Choroid plexus epithelial cell (primary cell): ENCODE measurements at regions not wholly inside any gene's neighbourhood (a gene's known extent, or its start where the extent isn't known, plus 50 kb on each side); places are given as distances from the start of the nearest gene placed in this dataset.

Source experiments
- DNase-seq: peaks from one replicate; pipeline ENCODE4 v3.0.0-alpha.2; 2010; ENCODE audit warnings: low read depth
- H3K4me3 ChIP-seq: 2 replicates; pipeline ENCODE4 v1.5.1; 2011; ENCODE audit warnings: low read depth, mild to moderate bottlenecking, control low read depth, low read length, moderate library complexity
- TF ChIP-seq, protein P1 (sequence below): conservative IDR thresholded peaks from 2 replicates; pipeline ENCODE4 v1.5.1; 2011; ENCODE audit warnings: low read depth, mild to moderate bottlenecking, control low read depth, inconsistent platforms, low read length, moderate library complexity

DNA sequence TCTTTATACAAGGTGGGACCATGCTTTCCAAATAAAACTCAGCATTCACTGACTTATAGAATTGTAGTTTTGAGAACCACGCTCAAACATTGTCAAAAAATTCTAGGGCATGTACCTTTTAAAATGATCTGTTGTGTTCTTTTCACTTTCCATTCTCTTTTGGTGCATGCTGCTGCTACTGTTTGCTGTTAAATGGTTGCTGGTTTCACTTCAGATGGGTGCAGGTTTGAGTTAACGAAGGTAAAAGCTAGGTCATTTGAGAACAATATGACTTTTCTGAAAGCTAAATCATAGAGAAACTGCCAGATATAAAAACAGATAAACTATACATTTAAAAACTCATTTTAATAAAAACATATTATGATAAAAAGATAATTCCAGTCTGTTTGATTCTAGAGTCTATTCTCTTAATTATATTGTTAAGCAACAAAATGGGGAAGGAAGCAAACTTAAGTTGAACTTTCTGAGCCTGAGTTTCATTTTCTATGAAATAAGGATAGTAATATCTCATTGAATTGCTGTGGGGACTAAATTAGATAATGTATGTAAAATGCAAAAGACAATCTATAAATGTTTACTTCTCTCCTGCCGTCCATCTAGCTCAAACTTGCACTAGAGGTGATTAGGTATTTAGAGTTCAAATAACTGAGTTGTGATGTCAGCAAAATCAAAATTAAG, 82.4 kb downstream of the OXSM start:
- DNase-seq: no peak
- H3K4me3 ChIP-seq: no peak overlapping the region
- TF ChIP-seq, protein P1, sequence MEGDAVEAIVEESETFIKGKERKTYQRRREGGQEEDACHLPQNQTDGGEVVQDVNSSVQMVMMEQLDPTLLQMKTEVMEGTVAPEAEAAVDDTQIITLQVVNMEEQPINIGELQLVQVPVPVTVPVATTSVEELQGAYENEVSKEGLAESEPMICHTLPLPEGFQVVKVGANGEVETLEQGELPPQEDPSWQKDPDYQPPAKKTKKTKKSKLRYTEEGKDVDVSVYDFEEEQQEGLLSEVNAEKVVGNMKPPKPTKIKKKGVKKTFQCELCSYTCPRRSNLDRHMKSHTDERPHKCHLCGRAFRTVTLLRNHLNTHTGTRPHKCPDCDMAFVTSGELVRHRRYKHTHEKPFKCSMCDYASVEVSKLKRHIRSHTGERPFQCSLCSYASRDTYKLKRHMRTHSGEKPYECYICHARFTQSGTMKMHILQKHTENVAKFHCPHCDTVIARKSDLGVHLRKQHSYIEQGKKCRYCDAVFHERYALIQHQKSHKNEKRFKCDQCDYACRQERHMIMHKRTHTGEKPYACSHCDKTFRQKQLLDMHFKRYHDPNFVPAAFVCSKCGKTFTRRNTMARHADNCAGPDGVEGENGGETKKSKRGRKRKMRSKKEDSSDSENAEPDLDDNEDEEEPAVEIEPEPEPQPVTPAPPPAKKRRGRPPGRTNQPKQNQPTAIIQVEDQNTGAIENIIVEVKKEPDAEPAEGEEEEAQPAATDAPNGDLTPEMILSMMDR: no peak

DNA sequence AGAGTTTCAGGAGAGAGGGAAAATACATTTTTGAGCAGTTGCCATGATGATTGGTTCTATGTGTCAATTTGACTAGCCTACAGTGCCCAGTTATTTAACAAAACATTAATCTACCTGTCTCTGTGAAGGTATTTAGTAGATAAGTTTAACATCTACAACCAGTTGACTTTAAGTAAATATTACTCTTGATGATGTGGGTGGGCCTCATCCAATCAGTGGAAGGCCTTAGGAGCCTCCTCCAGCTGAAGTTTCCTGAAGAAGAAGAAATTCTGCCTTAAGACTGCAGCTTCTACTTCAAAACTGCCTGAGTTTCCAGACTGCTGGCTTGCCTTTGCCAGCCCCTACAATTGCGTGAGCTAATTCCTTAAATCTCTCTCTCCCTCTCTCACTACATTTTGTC, 93.6 kb downstream of the OXSM start:
- no peak overlapping the region for H3K4me3 ChIP-seq
- no peak for DNase-seq
- TF ChIP-seq, protein P1: no peak

DNA sequence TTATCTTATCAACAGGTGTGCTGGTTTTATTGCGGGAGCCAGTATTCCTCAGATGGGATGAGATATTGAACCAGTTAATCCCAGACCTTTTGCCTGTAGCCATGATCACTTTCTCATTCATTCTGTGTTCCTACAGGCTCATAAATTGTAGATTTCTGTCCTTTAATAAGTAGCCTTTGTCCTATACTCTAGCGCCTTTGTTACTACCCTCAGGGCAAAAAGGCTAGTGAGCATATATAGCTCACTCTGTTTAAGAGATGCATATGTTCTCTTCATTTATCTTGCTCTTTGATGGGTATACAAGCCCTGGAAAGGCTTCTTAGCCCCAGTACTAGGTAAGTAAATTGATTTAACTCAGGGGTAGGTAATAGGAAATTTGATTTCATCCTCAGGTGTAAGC, 95.1 kb downstream of the OXSM start:
- TF ChIP-seq, protein P1: no peak
- no peak for DNase-seq
- no peak overlapping the region for H3K4me3 ChIP-seq

DNA sequence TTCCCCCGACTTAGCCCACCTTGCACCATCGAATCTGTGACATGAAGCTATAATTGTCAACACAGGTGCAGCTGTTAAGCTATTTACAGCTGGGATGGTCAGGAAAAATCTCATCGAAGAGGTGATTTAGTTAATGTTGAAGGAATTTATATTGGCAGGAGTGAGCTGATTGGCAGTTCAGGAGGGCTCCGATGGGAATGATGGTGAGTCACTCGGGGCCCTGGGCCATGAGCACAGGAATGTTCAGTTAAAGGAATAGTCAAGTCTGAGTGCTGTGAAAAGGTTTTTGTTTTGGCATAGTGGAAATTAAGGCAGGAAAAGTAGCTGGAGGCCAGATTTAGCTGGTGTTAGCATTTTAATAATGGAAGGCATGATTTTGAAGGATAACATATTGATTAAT, 95.7 kb downstream of the OXSM start:
- H3K4me3 ChIP-seq: no peak overlapping the region
- TF ChIP-seq, protein P1: no peak
- no peak for DNase-seq

DNA sequence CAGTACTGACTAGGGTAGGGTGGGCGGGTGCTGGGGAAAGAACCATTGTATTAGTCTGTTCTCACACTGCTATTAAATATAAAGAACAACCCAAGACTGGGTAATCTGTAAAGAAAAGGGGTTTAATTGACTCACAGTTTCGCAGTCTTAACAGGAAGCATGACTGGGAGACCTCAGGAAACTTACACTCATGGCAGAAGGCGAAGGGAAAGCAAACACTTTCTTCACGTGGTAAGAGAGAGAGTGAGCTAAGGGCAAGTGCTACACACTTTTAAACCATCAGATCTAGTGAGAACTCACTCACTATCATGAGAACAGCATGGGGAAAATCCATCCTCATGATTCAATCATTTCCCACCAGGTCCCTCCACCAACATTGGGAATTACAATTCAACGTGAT, 98.0 kb downstream of the OXSM start:
- TF ChIP-seq, protein P1: no peak
- H3K4me3 ChIP-seq: no peak overlapping the region
- DNase-seq: no peak

DNA sequence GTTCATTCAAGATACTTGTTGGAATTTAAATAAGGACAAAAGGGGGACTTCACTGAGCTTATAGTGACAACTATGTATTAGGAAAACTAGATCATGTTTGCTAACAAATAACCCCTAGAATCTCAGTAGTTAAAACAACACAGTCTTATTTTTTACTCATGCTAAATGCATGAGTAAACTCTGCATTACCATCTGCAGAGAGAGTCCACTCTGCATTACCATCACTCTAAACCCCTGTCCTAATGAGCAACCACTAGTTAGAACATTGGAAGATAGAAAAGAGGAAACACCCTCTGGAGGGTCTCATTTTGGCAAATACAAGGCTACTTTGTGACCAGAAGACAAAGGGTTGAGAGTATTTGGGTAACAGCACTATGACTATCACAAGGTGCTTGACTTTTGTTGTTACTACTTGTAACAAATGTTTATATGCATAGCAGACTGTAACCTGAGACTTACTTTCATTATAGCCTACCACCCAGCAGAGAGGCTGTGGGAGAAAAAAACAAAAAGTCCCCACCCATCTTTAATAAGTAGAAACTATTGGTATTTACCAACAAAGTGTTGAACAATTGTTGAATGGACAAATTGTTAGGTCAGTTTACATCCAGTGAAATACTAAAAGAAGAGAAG, 99.1 kb downstream of the OXSM start:
- no peak for DNase-seq
- H3K4me3 ChIP-seq: no peak overlapping the region
- TF ChIP-seq, protein P1: no peak

DNA sequence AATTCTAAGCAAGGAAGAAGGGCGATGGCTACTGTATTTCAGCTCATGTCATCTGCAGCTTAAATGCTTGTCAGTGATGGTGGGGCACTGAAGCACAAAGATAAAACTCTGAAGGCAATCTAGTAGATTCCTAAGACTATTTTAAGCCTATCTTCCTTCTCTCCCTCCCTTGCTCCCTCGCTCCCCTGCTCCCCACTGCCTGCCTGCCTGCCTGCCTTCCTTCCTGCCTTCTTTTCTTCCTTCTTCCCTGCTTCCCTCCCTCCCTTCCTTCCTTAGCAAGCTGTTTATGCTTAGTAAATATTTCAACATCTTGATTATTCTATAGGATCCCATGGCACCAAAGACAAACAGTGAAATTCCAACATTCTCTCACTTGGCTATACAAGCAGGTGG, 99.6 kb downstream of the OXSM start:
- H3K4me3 ChIP-seq: no peak overlapping the region
- DNase-seq: no peak
- TF ChIP-seq, protein P1: no peak
